Suprapubic skin (tissue), 4 donors: ENCODE measurements at regions not wholly inside any gene's neighbourhood (a gene's known extent, or its start where the extent isn't known, plus 50 kb on each side); places are given as distances from the start of the nearest gene placed in this dataset.

Source experiments
- DNase-seq, 2 donors: peaks; one replicate each; pipeline ENCODE4 v3.0.0-alpha.2; 2019; ENCODE audit warnings: low spot score in 2 of 2
- H3K27ac ChIP-seq: fragments of 200-600 bp; sonication (generic); one replicate; pipeline ENCODE4 v1.5.1; 2019
- H3K27me3 ChIP-seq: fragments of 200-600 bp; sonication (generic); one replicate; pipeline ENCODE4 v1.5.1; 2019
- H3K36me3 ChIP-seq: fragments of 200-600 bp; sonication (generic); one replicate; pipeline ENCODE4 v1.5.1; 2019
- H3K4me1 ChIP-seq: fragments of 200-600 bp; sonication (generic); one replicate; pipeline ENCODE4 v1.5.1; 2019
- H3K4me3 ChIP-seq: fragments of 200-600 bp; sonication (generic); one replicate; pipeline ENCODE4 v1.5.1; 2019; ENCODE audit warnings: mild to moderate bottlenecking
- H3K9me3 ChIP-seq: fragments of 200-600 bp; sonication (generic); one replicate; pipeline ENCODE4 v1.5.1; 2019
- EP300 ChIP-seq: sonication (generic); formaldehyde crosslinking; IDR thresholded peaks from one replicate; pipeline ENCODE4 v1.6.1; 2017; ENCODE audit warnings: antibody characterized with exemption
- POLR2A ChIP-seq, 2 donors: fragments of 450-650 bp; IDR thresholded peaks; one replicate each; pipeline ENCODE4 v1.6.1; 2017; ENCODE audit warnings: antibody characterized with exemption in 2 of 2, mild to moderate bottlenecking in 2 of 2, moderate library complexity in 2 of 2
- POLR2AphosphoS5 ChIP-seq, 3 donors: sonication (generic); formaldehyde crosslinking; IDR thresholded peaks; one replicate each; pipeline ENCODE4 v1.6.1; 2017; ENCODE audit warnings: antibody characterized with exemption in 3 of 3
- WGBS: methylation state at CpG from one replicate; pipeline ENCODE4 v1.1.5; 2018; 5-methylcytosine and 5-hydroxymethylcytosine counted together
- TF ChIP-seq, protein P1 (sequence below), 2 donors: fragments of 200-600 bp in 1 of 2; fragments of 450-650 bp in 1 of 2; sonication (generic) in 1 of 2; IDR thresholded peaks; one replicate each; pipeline ENCODE4 v1.5.1; 2016 to 2019; ENCODE audit warnings: antibody characterized with exemption in 2 of 2, mild to moderate bottlenecking in 1 of 2, moderate library complexity in 1 of 2

DNA sequence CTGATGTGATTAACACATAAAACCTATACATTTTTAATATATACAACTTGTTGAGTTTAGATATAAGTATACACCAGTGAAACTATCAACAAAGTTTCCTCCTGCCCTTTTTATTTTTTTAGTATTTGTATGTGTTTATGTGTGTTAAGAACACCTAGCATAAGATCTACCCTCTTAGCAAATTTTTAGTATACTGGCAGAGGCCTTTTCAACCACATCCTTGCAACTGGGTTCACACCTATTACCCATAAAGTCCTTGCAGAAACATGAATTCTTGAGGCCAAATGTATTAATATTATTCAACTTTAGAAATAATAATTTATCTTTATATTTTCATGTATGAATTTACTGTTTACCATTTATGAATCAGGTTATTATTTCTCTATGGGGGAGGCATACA, 119.7 kb upstream of the CRIM1 start:
- DNase-seq = no peak
- H3K36me3 ChIP-seq = no peaks in the 10 kb centered on the region
- no peaks in the 10 kb centered on the region for H3K27me3 ChIP-seq
- H3K27ac ChIP-seq = no peak overlapping the region
- H3K4me1 ChIP-seq = peaks cover 5% of the 10 kb centered on the region
- H3K9me3 ChIP-seq = no peaks in the 10 kb centered on the region
- no peak overlapping the region for H3K4me3 ChIP-seq
- no peak for TF ChIP-seq POLR2A (IDR thresholded peaks at IDR 0.05)
- no peak for TF ChIP-seq POLR2AphosphoS5 (IDR thresholded peaks at IDR 0.05)
- TF ChIP-seq, protein P1, sequence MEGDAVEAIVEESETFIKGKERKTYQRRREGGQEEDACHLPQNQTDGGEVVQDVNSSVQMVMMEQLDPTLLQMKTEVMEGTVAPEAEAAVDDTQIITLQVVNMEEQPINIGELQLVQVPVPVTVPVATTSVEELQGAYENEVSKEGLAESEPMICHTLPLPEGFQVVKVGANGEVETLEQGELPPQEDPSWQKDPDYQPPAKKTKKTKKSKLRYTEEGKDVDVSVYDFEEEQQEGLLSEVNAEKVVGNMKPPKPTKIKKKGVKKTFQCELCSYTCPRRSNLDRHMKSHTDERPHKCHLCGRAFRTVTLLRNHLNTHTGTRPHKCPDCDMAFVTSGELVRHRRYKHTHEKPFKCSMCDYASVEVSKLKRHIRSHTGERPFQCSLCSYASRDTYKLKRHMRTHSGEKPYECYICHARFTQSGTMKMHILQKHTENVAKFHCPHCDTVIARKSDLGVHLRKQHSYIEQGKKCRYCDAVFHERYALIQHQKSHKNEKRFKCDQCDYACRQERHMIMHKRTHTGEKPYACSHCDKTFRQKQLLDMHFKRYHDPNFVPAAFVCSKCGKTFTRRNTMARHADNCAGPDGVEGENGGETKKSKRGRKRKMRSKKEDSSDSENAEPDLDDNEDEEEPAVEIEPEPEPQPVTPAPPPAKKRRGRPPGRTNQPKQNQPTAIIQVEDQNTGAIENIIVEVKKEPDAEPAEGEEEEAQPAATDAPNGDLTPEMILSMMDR (IDR thresholded peaks at IDR 0.05) = no peak
- no peak for TF ChIP-seq EP300

DNA sequence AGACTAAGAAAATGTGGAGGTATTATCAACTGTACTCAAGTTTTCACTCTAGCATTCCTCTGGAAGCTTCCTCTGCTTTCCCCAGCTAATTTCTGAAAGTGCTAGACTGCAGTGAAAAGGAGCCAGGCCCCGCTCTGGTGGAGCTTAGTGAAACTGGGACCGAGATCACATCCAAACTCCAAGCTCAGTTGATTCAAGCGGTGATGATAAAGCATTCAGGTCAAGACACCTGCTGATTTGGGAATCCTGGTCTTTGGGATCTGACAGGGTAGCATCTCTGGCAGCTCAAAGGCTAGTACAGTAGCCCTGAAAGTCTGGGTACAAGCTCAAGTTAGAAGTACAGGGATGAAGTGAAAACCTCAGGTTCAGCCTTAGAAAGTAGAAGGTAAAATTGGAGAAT, 120.2 kb upstream of the CRIM1 start:
- 94% methylated on average over 3 of the region's 3 CpGs for WGBS
- TF ChIP-seq POLR2AphosphoS5 (IDR thresholded peaks at IDR 0.05) = no peak
- TF ChIP-seq, protein P1 (IDR thresholded peaks at IDR 0.05) = no peak
- TF ChIP-seq POLR2A (IDR thresholded peaks at IDR 0.05) = no peak
- no peak for TF ChIP-seq EP300
- no peak overlapping the region for H3K27ac ChIP-seq

DNA sequence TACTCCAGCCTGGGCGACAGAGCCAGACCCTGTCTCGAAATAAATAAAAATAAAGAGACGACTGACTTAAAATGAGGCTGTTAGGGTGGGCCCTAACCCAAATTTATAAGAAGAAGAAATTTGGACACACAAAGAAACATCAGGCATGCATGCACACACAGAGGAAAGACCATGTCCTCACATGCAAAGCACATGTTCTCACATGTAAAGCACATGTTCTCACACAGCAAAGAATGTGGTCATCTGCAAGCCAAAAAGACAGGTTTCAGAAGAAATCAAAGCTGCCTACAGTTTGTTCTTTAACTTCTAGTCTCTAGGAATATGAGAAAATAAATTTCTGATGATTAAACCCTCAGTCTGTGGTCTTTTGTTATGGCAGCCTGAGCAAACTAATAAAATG, 132.3 kb upstream of the CRIM1 start:
- Histone ChIP-seq H3K9me3 (no peaks in the 10 kb centered on the region), H3K4me3 (no peak overlapping the region), H3K4me1 (no peaks in the 10 kb centered on the region), H3K27me3 (no peaks in the 10 kb centered on the region), H3K27ac (no peak overlapping the region), H3K36me3 (no peaks in the 10 kb centered on the region)
- DNase-seq = no peak
- 63% methylated on average over 3 of the region's 3 CpGs for WGBS
- TF ChIP-seq EP300 = no peak
- TF ChIP-seq, protein P1 (IDR thresholded peaks at IDR 0.05) = no peak
- no peak for TF ChIP-seq POLR2A (IDR thresholded peaks at IDR 0.05)

More for the DNA sequence above, 120.2 kb upstream of the CRIM1 start:
- DNase-seq = no peak
- no peaks in the 10 kb centered on the region for H3K9me3 ChIP-seq
- H3K4me3 ChIP-seq = no peak overlapping the region
- no peaks in the 10 kb centered on the region for H3K36me3 ChIP-seq
- H3K27me3 ChIP-seq = no peaks in the 10 kb centered on the region
- H3K4me1 ChIP-seq = peaks cover 5% of the 10 kb centered on the region

DNA sequence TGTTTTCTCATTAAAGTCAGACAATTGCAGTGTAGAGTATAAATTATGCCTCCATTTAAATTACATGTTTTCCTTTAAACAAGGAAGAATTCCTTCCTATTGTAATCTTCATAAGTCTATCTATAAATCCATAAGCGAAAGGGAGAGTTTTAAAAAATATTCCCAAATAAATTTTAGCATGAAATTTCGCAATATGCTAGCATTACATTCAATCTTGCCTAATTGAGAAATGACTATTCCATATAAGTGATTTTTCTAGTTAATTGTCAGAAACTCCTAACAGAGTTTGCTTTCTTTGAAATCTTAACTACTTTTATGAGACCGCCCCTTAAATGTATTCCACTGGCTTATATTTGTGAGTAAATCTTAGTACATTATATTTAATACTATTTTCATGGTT, 133.1 kb upstream of the CRIM1 start:
- TF ChIP-seq, protein P1 (IDR thresholded peaks at IDR 0.05) = no peak
- TF ChIP-seq EP300 = no peak
- no peak for TF ChIP-seq POLR2AphosphoS5 (IDR thresholded peaks at IDR 0.05)
- no peak for TF ChIP-seq POLR2A (IDR thresholded peaks at IDR 0.05)
- WGBS = 90% methylated on average over 3 of the region's 3 CpGs
- H3K9me3 ChIP-seq = no peaks in the 10 kb centered on the region

DNA sequence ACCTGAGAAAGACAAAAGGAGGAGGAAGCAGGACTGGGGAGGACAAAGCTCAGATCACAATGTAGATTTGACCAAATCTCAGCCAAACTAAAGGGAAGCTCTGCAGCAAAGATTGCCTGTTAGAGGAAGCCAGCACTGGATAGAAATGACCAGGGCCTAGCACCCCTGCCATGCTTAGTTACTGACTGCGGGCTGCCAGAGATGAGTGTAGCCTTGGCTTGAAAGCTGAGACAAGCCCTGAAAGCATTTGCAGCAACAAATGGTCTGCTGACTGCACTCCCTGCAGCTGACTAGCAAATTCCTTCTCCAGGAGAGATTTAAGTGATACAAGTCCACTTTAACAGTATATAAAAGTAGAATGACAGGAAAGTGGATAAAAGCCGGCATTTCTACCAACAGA, 140.9 kb upstream of the CRIM1 start:
- whole genome bisulfite sequencing = 62% methylated on average over 2 of the region's 2 CpGs
- no peak overlapping the region for H3K4me3 ChIP-seq
- TF ChIP-seq, protein P1 (IDR thresholded peaks at IDR 0.05) = no peak
- no peaks in the 10 kb centered on the region for H3K27me3 ChIP-seq
- DNase-seq = no peak
- no peaks in the 10 kb centered on the region for H3K9me3 ChIP-seq
- H3K4me1 ChIP-seq = no peaks in the 10 kb centered on the region
- no peaks in the 10 kb centered on the region for H3K36me3 ChIP-seq
- no peak overlapping the region for H3K27ac ChIP-seq

More for the DNA sequence above, 133.1 kb upstream of the CRIM1 start:
- Histone ChIP-seq H3K36me3 (no peaks in the 10 kb centered on the region), H3K27ac (no peak overlapping the region), H3K4me3 (no peak overlapping the region), H3K27me3 (no peaks in the 10 kb centered on the region), H3K4me1 (no peaks in the 10 kb centered on the region)
- no peak for DNase-seq
